CD4-positive, alpha-beta T cell (primary cell): ENCODE measurements at regions not wholly inside any gene's neighbourhood (a gene's known extent, or its start where the extent isn't known, plus 50 kb on each side); places are given as distances from the start of the nearest gene placed in this dataset.

Experiments used
- ATAC-seq: fragments of 200-7000 bp; cut with Tn5 transposase; one replicate; pipeline ENCODE4 v1.10.0; 2022; ENCODE audit warnings: mild to moderate bottlenecking; ENCODE audit not compliant: poor library complexity
- CTCF ChIA-PET: fragments of 350-600 bp; sonication (Branson Sonifier 250); formaldehyde crosslinking; loops from one replicate; lab custom pipeline; 2021; ENCODE audit warnings: antibody characterized with exemption, inconsistent platforms; lab: Charles Lee
- POLR2A ChIA-PET: fragments of 350-600 bp; sonication (Branson Sonifier 250); formaldehyde crosslinking; loops from one replicate; lab custom pipeline; 2021; ENCODE audit warnings: antibody characterized with exemption, inconsistent platforms; lab: Charles Lee
- DNase-seq, 14 experiments: peaks; one replicate each; pipeline ENCODE4 v3.0.0-alpha.2; 2013 to 2020; ENCODE audit warnings: mixed read lengths in 2 of 14
- H3K27ac ChIP-seq, 2 donors: one replicate each; pipeline versions ENCODE4 v1.5.1 to v1.7.0; 2013; ENCODE audit warnings: low read length in 2 of 2, low read depth in 1 of 2, mild to moderate bottlenecking in 1 of 2
- H3K27me3 ChIP-seq, 2 experiments: 1 replicate in 1 of 2; 2 replicates in 1 of 2; pipeline versions ENCODE4 v1.6.1 to v1.7.0; 2013; ENCODE audit warnings: low read length in 2 of 2, control low read depth in 1 of 2, mild to moderate bottlenecking in 1 of 2, moderate library complexity in 1 of 2; ENCODE audit not compliant: insufficient read depth in 2 of 2, control insufficient read depth in 1 of 2
- H3K36me3 ChIP-seq: one replicate; pipeline ENCODE4 v1.6.1; 2013; ENCODE audit warnings: low read length, control low read depth; ENCODE audit not compliant: insufficient read depth
- H3K4me1 ChIP-seq: one replicate; pipeline ENCODE4 v1.6.1; 2013; ENCODE audit warnings: low read length, control low read depth; ENCODE audit not compliant: insufficient read depth
- H3K4me3 ChIP-seq: one replicate; pipeline ENCODE4 v1.5.1; 2013; ENCODE audit warnings: mild to moderate bottlenecking, low read length, moderate library complexity
- H3K9me3 ChIP-seq, 2 experiments: 1 replicate in 1 of 2; 2 replicates in 1 of 2; pipeline versions ENCODE4 v1.6.1 to v1.7.0; 2013; ENCODE audit warnings: low read length in 2 of 2, mild to moderate bottlenecking in 2 of 2, control low read depth in 1 of 2, moderate library complexity in 1 of 2; ENCODE audit not compliant: control insufficient read depth in 1 of 2, insufficient read depth in 1 of 2
- H3K27ac Mint-ChIP-seq: one replicate; pipeline ENCODE4 v1.8.0; 2020; ENCODE audit warnings: mixed read lengths
- H3K27me3 Mint-ChIP-seq: one replicate; pipeline ENCODE4 v1.8.0; 2021; ENCODE audit warnings: mixed read lengths
- H3K36me3 Mint-ChIP-seq: one replicate; pipeline ENCODE4 v1.8.0; 2021; ENCODE audit warnings: low read depth, mixed read lengths
- H3K4me1 Mint-ChIP-seq: one replicate; pipeline ENCODE4 v1.8.0; 2021; ENCODE audit warnings: low read depth, mixed read lengths
- H3K4me3 Mint-ChIP-seq: one replicate; pipeline ENCODE4 v1.8.0; 2020; ENCODE audit warnings: mild to moderate bottlenecking, mixed read lengths
- H3K9me3 Mint-ChIP-seq: one replicate; pipeline ENCODE4 v1.8.0; 2020; ENCODE audit warnings: mixed read lengths
- intact Hi-C, 2 experiments: fragments of 100-400 bp; cut with DNase I in 1 of 2; cut with micrococcal nuclease in 1 of 2; formaldehyde crosslinking; loops; one replicate each; pipeline versions ENCODE4 v1.15.1 to v1.9.0; 2023 to 2025; cut with DNase I, micrococcal nuclease
- TF ChIP-seq, protein P1 (sequence below): fragments of 200-600 bp; IDR thresholded peaks from one replicate; pipeline ENCODE4 v1.8.0; 2022; ENCODE audit warnings: antibody characterized with exemption, mild to moderate bottlenecking

DNA sequence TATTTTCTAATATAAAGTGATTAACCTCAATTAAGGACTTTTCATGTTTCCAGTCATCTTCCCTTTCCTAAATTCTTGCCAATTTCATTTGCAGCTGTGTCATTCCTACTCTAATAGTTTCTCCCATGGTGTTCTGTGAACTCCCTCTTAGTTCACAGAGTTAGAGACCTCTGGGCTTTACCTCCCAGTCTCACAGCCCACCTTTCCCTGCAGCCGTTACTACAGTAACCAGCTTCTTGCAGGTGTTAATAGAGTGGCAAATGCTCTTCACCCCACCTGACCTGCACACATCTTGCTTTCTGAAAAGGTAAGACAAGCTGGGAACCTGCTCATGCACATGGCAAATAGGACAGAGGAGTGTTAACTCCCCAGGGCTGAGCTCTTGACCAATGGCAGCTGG is 250.1 kb downstream of the FBXO15 start:
- H3K27me3 Mint-ChIP-seq = peaks cover 10% of the 10 kb centered on the region
- H3K4me1 ChIP-seq = no peaks in the 10 kb centered on the region
- ATAC-seq = no peak
- ChIA-PET CTCF (interaction anchor here (0.7 kb wide), 1 partner anchor 53 kb away, joined by 3 read pairs; no protein-coding TSS in a partner anchor), POLR2A (no interaction called here)
- TF ChIP-seq, protein P1, sequence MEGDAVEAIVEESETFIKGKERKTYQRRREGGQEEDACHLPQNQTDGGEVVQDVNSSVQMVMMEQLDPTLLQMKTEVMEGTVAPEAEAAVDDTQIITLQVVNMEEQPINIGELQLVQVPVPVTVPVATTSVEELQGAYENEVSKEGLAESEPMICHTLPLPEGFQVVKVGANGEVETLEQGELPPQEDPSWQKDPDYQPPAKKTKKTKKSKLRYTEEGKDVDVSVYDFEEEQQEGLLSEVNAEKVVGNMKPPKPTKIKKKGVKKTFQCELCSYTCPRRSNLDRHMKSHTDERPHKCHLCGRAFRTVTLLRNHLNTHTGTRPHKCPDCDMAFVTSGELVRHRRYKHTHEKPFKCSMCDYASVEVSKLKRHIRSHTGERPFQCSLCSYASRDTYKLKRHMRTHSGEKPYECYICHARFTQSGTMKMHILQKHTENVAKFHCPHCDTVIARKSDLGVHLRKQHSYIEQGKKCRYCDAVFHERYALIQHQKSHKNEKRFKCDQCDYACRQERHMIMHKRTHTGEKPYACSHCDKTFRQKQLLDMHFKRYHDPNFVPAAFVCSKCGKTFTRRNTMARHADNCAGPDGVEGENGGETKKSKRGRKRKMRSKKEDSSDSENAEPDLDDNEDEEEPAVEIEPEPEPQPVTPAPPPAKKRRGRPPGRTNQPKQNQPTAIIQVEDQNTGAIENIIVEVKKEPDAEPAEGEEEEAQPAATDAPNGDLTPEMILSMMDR = no peak
- H3K9me3 Mint-ChIP-seq = no peaks in the 10 kb centered on the region
- H3K36me3 Mint-ChIP-seq = no peaks in the 10 kb centered on the region
- H3K27ac ChIP-seq = no peak overlapping the region
- no peak overlapping the region for H3K4me3 ChIP-seq
- no peak for DNase-seq
- H3K4me3 Mint-ChIP-seq = no peak overlapping the region
- H3K27me3 ChIP-seq = no peaks in the 10 kb centered on the region
- intact Hi-C loops = no loop called here
- peaks cover 0 to 4% of the 10 kb centered on the region in 2 experiments for H3K9me3 ChIP-seq
- no peaks in the 10 kb centered on the region for H3K36me3 ChIP-seq
- no peak overlapping the region for H3K27ac Mint-ChIP-seq
- H3K4me1 Mint-ChIP-seq = no peaks in the 10 kb centered on the region

DNA sequence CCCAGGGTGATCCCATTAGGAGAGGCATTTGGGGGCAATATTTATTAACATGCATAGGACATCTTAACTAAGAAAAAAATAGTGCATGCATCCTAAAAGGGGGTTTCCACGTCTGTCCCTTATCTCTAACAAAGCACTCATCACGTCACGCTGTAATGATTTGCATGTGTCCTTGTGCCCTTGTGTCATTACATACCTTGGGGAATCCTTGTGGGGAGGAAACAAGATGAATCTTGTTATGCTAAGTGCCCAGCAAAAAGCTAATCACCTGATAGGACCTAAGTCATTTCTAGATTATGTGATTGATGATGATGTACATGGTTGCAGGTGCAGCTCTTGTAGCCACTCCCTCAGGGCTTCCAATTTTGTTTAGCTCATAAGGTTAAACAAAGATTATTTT is 250.9 kb downstream of the FBXO15 start:
- no peak for DNase-seq
- ChIA-PET CTCF (interaction anchor here (0.7 kb wide), 1 partner anchor 54 kb away, joined by 3 read pairs; no protein-coding TSS in a partner anchor), POLR2A (no interaction called here)
- H3K36me3 Mint-ChIP-seq = no peaks in the 10 kb centered on the region
- Histone ChIP-seq H3K4me3 (no peak overlapping the region), H3K9me3 (peaks cover 0 to 4% of the 10 kb centered on the region in 2 experiments), H3K4me1 (no peaks in the 10 kb centered on the region), H3K36me3 (no peaks in the 10 kb centered on the region), H3K27ac (no peak overlapping the region), H3K27me3 (no peaks in the 10 kb centered on the region)
- H3K27me3 Mint-ChIP-seq = peaks cover 10% of the 10 kb centered on the region
- no peaks in the 10 kb centered on the region for H3K4me1 Mint-ChIP-seq
- no peak for ATAC-seq
- no peaks in the 10 kb centered on the region for H3K9me3 Mint-ChIP-seq
- no peak overlapping the region for H3K4me3 Mint-ChIP-seq
- no peak overlapping the region for H3K27ac Mint-ChIP-seq
- TF ChIP-seq, protein P1 = no peak
- intact Hi-C loops = no loop called here

DNA sequence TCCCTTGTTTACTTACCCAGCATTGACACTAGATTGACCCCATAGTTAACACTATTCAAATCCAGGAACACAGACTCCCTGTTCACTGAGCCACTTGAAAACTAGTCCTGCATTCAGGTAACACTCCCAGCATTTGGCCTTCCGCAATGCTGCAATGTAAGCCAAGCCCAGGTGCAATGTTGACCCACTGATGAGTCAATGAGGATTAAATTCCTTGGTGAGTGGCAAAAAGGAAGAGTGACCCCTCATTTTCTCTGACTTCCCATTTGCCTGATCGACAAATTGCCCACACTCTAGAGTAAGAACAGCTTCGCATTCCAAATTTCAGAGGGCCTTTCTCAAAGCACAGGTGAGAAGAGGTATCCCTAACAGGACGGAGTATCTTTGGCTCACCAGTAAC is 251.9 kb downstream of the FBXO15 start:
- H3K4me3 ChIP-seq = no peak overlapping the region
- H3K27ac ChIP-seq = no peak overlapping the region
- no peaks in the 10 kb centered on the region for H3K4me1 ChIP-seq
- peaks cover 0 to 4% of the 10 kb centered on the region in 2 experiments for H3K9me3 ChIP-seq
- ATAC-seq = no peak
- Mint-ChIP-seq H3K27me3 (peaks cover 11% of the 10 kb centered on the region), H3K4me3 (no peak overlapping the region), H3K27ac (no peak overlapping the region), H3K4me1 (no peaks in the 10 kb centered on the region), H3K9me3 (no peaks in the 10 kb centered on the region), H3K36me3 (no peaks in the 10 kb centered on the region)
- POLR2A ChIA-PET = no interaction called here
- TF ChIP-seq, protein P1 = no peak
- CTCF ChIA-PET = no interaction called here
- H3K27me3 ChIP-seq = no peaks in the 10 kb centered on the region
- no peak for DNase-seq
- intact Hi-C loops = no loop called here
- H3K36me3 ChIP-seq = no peaks in the 10 kb centered on the region
